Stimulated activated CD8-positive, alpha-beta memory T cell treated with anti-CD3 and anti-CD28 coated beads, Interleukin-12 subunit alpha, Interleukin-12 subunit beta, amount 100 ng/mL, for 24 hours (primary cell): ENCODE measurements at regions not wholly inside any gene's neighbourhood (a gene's known extent, or its start where the extent isn't known, plus 50 kb on each side); places are given as distances from the start of the nearest gene placed in this dataset.

Experiments used
- DNase-seq: peaks from one replicate; pipeline ENCODE4 v3.0.0-alpha.2; 2020; ENCODE audit errors: extremely low read depth

DNA sequence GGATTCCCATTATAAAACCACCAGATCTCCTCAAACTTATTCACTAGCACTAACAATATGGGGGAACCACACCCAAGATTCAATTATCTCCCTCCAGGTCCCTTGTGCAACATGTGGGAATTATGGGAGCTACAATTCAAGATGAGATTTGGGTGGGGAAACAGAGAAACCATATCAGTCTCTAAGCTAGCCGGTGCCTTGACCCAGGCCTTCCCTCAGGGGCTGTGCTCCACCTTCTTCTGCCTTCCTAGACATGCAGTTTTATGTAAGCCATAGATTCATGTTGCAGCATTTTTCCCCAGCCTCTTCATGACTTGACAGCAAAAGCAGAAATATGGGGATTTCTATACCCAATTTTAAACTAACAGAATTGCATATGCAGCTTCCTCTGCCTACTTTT lies 559.2 kb downstream of the TNS1 start:
- no peak for DNase-seq

GRCh38 chr2:217440000-217440399 lies 562.8 kb downstream of the TNS1 start:
- no peak for DNase-seq

- DNase-seq = no peak
Observed at GRCh38 chr2:217438821-217439220, 564.0 kb downstream of the TNS1 start.

GRCh38 chr2:217438136-217438535 lies 564.7 kb downstream of the TNS1 start:
- no peak for DNase-seq

GRCh38 chr2:217437290-217437870 lies 565.4 kb downstream of the TNS1 start:
- DNase-seq = no peak

GRCh38 chr2:217436386-217436785 lies 566.4 kb downstream of the TNS1 start:
- no peak for DNase-seq

- no peak for DNase-seq
Observed at GRCh38 chr2:217434180-217434975, 568.4 kb downstream of the TNS1 start.

DNA sequence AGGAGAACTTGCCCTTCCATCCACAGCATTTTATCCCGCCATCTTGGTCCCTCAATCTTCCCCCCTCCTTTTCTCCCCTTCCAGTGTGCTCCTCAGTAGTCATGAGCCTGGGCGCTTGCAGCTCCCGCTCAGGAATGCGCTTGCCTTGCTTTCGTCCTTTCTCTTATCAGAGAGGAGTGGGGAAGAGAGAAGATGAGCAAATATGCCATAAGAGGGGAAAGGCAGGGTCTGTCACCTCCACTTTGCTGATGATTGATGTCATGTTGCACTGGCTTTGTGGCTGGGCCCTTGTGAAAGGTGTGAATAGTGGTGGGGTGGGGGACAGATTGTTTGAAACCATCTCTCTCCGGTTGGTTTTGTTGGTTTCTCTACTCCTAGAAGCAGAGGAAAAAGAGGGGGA lies 569.3 kb downstream of the TNS1 start:
- no peak for DNase-seq

DNA sequence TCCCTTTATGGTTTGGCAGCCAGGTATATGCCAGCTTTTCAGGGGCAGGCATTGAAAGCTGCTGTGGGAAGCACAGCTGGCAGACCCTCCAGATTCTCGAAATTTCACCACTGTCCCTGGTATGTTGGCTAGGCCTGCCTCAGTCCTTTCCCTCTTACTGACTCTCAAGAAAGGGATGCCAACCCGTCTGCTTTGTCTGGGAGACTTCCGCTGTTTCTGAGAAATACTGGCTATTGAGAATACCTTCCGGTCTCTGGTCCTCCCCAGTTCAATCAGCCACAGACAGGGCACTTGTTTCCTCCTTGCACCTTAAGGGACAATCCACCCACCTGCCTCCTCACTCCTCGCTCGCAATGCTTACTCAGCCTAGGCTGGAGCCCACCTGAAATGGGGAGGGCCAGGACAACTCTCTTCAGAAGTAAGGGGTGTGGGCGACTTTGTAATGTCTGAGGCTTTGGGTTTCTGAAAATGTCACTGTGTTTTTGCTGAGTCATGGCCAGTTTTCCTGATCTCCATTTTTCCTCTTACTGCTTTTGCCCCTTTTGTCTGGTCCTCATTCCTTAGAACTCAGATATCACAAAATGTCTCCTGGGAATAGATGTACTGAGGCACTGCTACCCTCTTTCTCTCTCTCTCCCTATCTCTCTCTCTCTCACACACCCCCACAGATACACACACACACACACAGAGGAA lies 571.1 kb downstream of the TNS1 start:
- DNase-seq = no peak

DNA sequence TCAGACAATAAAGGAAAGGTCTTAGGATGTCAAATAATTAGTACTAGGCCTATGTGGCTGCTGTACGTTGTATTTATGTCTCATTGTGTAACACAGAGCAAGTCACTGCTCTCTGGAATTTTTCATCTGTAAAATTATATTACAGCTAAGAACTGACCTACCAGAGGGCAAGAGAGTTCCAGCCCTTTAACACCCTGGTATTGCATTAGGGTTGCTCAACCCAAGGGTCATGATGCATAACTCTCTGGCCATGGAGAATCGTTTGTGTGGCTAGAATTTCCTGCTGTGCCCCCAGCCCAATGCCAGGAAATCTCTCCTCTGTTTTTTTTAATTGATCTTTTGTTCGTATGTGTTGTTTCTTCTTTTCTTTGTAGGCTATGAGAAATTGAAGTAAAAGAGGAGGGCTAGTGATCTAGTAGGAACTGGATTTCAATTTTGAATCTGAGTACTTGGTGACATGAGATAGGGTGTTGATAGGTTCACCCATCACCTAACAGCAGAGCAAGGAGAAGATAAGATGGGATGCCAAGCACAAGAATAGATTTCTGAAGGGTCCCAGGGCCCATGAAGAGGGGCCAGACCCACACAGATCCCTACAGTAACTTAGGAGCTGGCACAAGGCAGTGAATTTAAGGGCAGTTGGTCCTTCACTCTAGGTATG lies 571.2 kb upstream of the TNP1 start:
- DNase-seq = no peak

GRCh38 chr2:217429981-217430500 lies 570.2 kb upstream of the TNP1 start:
- DNase-seq = no peak

GRCh38 chr2:217421834-217422233 lies 562.0 kb upstream of the TNP1 start:
- no peak for DNase-seq

DNA sequence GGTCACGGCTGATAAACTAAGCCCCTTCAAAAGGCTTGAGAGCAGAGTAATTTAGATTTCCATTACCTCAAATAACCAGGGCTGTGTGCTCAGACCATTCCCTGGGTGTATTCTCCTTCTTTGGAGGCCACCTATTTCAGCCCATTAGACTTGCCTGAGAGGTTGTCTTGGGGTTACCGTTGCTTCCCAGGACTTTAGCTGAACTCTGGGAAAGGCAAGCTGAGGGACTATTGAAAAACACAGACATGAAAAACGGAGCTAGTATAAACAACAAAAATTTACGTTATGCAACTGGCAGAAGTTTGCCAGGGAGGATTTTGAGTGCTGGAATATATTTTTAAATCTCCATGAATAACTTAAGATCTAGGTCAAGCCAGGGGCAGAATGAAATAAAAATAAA lies 561.0 kb upstream of the TNP1 start:
- DNase-seq = no peak

- no peak for DNase-seq
Observed at GRCh38 chr2:217419055-217419671, 559.3 kb upstream of the TNP1 start.

GRCh38 chr2:217418544-217418943 lies 558.7 kb upstream of the TNP1 start:
- DNase-seq = no peak

- no peak for DNase-seq
Observed at GRCh38 chr2:217418090-217418489, 558.2 kb upstream of the TNP1 start.

DNA sequence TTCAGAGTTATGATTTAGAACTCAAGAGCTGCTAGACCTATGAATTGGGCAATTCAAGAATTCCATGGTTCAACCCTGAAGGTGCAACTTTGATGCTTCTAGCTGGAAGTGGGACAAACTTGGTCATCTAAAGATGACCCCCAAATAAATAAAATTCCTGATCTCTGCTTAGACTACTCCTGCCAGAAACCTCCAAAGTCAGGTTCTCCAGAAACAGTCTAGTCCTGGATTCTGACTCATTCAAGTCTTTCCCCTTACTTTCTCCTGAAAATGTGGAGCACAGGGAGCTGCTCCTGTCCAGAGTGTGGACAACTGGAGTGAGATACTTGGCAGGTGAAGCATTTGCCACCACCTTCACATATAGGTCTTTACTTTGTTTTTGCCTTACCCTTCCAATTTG lies 557.7 kb upstream of the TNP1 start:
- no peak for DNase-seq

DNA sequence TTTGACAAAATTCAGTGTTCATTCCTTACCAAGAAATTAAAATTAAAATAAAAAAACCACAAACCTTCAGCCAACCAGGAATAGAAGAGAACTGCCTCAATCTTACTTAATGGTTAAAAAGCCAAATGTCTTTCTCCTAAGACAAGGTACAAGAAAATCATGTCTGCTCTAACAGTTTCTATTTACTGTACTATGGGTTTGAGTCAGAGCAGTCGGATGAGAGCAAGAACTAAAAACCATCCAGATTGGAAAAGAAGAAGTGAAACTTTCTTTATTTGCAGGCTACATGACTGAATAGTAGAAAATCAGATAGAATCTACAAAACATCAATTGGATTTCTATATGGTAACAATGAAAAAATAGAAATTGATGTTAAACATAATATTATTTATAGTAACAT lies 555.5 kb upstream of the TNP1 start:
- no peak for DNase-seq

DNA sequence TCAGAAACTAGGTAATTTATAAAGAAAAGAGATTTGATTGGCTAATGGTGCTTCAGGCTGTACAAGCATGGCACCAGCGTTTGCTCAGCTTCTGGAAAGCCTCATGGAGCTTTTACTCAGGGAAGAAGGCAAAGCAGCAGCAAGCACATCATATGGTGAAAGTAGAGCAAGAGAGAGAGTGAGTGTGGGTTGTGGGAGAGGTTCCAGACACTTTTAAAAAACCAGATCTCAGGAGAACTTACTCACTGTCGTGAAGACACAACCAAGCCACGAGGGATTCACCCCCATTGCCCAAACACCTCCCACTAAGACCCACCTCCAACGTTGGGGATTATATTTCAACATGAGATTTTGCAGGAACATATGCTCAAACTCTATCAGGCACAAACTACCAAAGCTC lies 554.6 kb upstream of the TNP1 start:
- no peak for DNase-seq

GRCh38 chr2:217413193-217413592 lies 553.3 kb upstream of the TNP1 start:
- no peak for DNase-seq

GRCh38 chr2:217412721-217413120 lies 552.9 kb upstream of the TNP1 start:
- no peak for DNase-seq

DNA sequence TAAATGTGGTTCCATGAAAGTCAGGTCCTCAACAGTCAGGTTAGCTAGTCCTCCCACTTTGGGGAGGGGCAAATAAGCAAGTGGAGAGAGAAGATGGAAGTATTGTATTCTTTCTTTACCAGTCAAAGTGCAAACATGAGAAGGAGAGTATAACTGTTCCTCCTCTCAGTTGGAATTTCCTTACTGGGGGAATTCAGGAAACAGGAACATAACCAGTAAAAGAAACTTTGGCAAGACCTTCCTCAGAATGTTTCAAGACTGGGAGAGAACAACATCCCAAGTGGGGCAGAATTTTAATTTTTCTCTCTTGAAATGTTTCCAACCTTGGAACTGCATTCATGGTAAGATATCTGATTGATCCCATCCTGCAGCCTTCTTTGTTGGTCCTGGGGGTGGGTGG lies 552.4 kb upstream of the TNP1 start:
- DNase-seq = no peak
